ENCODE measurements at regions not wholly inside any gene's neighbourhood (a gene's known extent, or its start where the extent isn't known, plus 50 kb on each side); places are given as distances from the start of the nearest gene placed in this dataset.

DNA sequence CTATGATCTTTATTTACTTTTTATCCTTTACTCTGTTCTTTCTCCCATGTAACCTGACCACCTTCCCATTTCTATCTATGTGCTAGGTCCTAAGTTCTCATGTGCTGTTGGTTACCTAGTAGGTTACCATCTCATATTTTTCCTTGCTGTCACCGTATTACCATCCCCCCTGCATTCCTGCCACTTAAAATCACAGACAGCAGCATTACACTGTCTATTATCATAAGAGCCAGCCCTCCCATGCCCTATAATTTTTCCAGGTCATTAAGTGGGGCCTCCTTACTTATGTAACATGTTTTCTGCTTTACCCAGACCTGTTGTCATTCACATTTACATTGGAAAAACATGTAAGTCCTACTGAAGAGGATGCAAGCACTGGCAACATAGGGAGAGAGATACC lies 202.9 kb downstream of the HS3ST3A1 start:
- Mint-ChIP-seq H3K4me3 (no peak overlapping the region), H3K27me3 (peaks cover 16% of the 10 kb centered on the region), H3K27ac (no peak overlapping the region), H3K4me1 (no peaks in the 10 kb centered on the region), H3K36me3 (ENCODE audit: low read depth) (no peaks in the 10 kb centered on the region)
- DNase-seq: no peak
- no peak for ATAC-seq
- H3K9me3 ChIP-seq (ENCODE audit: control insufficient read depth, low read length, poor library complexity, severe bottlenecking): no peaks in the 10 kb centered on the region

DNA sequence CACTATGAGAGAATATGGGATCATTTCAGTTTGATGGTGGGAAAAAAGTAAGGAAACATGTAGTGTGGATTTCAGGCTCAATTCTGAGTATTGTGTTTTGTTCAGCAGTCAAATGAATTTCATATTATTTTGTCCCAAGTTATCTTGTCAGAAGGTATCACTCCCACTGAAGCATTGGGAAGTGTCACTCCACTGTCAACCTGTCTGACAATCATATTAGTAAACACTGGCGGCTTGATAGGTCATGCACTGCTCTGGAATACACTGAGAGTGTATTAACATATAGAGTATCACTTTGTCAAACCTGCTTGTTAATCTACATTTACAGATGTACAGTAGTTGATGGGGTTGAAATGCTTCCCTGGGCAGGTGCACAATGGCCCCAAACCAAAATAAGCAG lies 203.6 kb downstream of the HS3ST3A1 start:
- ATAC-seq: no peak
- H3K36me3 Mint-ChIP-seq (ENCODE audit: low read depth): no peaks in the 10 kb centered on the region
- no peak overlapping the region for H3K27ac Mint-ChIP-seq
- peaks cover 16% of the 10 kb centered on the region for H3K27me3 Mint-ChIP-seq
- H3K4me1 Mint-ChIP-seq: no peaks in the 10 kb centered on the region
- no peak overlapping the region for H3K4me3 Mint-ChIP-seq
- H3K9me3 ChIP-seq (ENCODE audit: control insufficient read depth, low read length, poor library complexity, severe bottlenecking): no peaks in the 10 kb centered on the region
- DNase-seq: no peak

DNA sequence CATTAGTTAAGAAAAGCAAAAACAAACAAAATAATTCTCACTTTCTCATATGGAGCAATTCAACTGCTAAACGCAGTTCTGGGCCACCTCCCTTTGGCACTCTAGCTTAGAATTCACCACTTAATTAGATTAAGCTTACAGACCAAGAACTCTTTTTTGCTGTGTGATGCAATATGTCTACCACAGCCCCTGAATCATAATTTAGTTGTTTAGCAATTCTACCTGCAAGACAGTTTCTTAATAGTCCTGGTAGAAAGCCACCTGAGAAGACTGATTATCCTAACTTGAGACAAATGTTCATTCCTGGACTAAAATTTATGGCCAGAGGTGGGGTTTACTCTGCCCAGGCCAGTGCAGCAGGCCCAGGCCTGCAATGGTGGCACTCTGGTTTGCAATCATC lies 205.9 kb downstream of the HS3ST3A1 start:
- H3K9me3 ChIP-seq (ENCODE audit: control insufficient read depth, low read length, poor library complexity, severe bottlenecking): no peaks in the 10 kb centered on the region
- Mint-ChIP-seq H3K27me3 (peaks cover 5% of the 10 kb centered on the region), H3K4me1 (peaks cover 2% of the 10 kb centered on the region), H3K27ac (no peak overlapping the region), H3K4me3 (no peak overlapping the region), H3K36me3 (ENCODE audit: low read depth) (no peaks in the 10 kb centered on the region)
- no peak for DNase-seq
- no peak for ATAC-seq

DNA sequence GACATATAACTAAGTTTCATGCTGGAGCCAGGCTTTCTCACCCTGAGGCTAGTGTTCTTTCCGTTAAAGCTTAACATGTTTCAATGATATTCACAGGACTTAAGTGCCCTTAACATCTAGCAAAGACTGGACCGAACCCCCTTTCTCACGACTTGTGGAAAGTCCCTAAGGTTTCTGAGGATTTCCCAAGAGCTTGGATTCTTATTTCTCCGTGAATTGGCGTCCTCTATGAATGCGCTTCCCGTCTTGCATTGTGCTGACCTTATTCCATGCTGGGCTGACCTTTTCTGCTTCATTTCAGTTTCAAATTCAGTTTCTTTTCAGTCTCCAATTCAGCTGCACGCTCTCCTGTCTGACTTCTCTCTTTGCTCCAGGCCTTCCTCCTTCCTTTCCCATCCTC lies 206.4 kb downstream of the HS3ST3A1 start:
- Mint-ChIP-seq H3K36me3 (ENCODE audit: low read depth) (no peaks in the 10 kb centered on the region), H3K4me1 (peaks cover 2% of the 10 kb centered on the region), H3K4me3 (no peak overlapping the region), H3K27me3 (peaks cover 4% of the 10 kb centered on the region), H3K27ac (no peak overlapping the region)
- no peaks in the 10 kb centered on the region for H3K9me3 ChIP-seq (ENCODE audit: control insufficient read depth, low read length, poor library complexity, severe bottlenecking)
- no peak for DNase-seq
- no peak for ATAC-seq

DNA sequence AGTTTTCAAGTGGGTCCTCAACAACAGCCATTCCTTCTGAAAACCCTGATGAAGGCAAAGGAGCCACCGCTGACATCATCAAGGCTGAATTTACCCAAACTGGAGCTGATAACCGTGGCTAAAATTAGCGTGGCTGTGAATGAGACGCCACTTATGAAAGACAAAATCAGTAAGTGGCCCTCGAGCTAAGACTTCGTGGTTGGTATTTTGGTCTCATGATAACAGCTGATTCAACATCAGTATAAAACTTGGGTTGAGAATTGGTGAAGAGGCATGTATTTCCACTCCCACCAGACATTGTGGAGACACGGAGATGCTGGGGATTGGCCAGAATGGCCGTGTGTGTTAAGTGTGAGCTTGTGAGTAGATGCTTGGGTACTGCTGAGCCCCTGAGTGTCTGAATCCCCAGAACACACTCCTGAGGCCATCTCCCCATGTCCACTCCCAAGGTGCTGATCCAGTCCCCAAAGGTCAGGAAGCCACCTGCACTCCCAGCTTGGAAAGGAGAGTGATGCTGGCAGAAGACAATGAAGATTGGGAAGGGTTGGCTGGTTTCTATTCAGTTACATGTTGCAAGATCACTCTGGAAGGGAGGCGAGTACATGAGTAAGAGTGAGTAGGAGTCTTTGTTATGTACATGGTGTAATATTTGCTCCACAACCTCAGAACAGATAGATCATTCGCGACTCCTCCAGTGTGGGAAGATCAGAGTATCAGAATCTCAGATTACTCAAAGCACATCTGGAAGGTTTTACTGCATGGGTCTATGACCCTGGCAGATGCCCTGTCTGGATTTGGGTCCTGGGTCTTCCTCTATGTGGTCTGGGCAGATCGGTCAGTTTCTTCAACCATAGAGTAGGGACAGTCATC lies 207.7 kb downstream of the HS3ST3A1 start:
- Mint-ChIP-seq H3K4me1 (peaks cover 2% of the 10 kb centered on the region), H3K27me3 (peaks cover 4% of the 10 kb centered on the region), H3K27ac (no peak overlapping the region), H3K36me3 (ENCODE audit: low read depth) (no peaks in the 10 kb centered on the region), H3K4me3 (no peak overlapping the region)
- DNase-seq: no peak
- ATAC-seq: no peak
- H3K9me3 ChIP-seq (ENCODE audit: control insufficient read depth, low read length, poor library complexity, severe bottlenecking): no peaks in the 10 kb centered on the region

DNA sequence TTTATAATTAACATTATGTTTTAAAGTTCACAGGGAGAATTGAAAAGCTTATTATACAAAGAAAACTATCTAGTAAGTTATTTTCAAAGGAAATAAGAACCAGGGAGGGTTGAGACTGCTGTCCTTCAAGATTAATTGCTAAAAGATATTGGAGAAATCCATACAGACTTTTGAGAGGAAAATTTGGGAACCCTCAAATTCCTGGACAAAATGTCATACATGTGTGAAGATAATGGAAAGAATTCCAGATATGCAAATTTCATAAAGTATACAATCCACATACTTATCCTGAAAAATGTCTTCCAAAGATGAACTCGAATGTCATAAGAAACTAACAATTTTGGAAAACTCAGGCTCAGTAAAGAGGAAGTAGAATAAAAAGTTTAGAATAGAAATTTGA lies 213.8 kb downstream of the HS3ST3A1 start:
- Mint-ChIP-seq H3K4me1 (peaks cover 2% of the 10 kb centered on the region), H3K27me3 (peaks cover 7% of the 10 kb centered on the region), H3K27ac (no peak overlapping the region), H3K36me3 (ENCODE audit: low read depth) (no peaks in the 10 kb centered on the region), H3K4me3 (no peak overlapping the region)
- no peak for DNase-seq
- ATAC-seq: no peak
- H3K9me3 ChIP-seq (ENCODE audit: control insufficient read depth, low read length, poor library complexity, severe bottlenecking): no peaks in the 10 kb centered on the region

DNA sequence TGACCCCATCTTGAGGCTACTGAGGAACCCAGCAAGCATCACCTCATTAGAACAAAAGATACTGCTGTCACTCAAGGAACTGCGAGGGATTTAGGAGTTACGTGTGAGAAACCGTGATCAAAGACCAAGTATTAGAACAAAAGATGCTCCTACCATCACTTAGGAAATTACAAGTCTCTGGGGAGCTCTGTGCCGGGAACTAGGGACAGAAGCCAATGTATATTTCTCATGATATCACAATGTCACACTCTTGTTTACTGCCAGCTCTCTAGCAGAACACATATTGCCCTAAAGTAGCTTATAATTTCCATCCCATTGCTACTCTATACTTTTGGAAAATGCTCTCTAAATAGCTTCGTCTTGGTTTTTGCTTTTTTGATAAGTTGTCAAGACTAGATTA lies 214.5 kb downstream of the HS3ST3A1 start:
- Mint-ChIP-seq H3K4me3 (no peak overlapping the region), H3K27ac (no peak overlapping the region), H3K27me3 (peaks cover 7% of the 10 kb centered on the region), H3K4me1 (no peaks in the 10 kb centered on the region), H3K36me3 (ENCODE audit: low read depth) (no peaks in the 10 kb centered on the region)
- no peaks in the 10 kb centered on the region for H3K9me3 ChIP-seq (ENCODE audit: control insufficient read depth, low read length, poor library complexity, severe bottlenecking)
- ATAC-seq (no peak), DNase-seq (no peak)

DNA sequence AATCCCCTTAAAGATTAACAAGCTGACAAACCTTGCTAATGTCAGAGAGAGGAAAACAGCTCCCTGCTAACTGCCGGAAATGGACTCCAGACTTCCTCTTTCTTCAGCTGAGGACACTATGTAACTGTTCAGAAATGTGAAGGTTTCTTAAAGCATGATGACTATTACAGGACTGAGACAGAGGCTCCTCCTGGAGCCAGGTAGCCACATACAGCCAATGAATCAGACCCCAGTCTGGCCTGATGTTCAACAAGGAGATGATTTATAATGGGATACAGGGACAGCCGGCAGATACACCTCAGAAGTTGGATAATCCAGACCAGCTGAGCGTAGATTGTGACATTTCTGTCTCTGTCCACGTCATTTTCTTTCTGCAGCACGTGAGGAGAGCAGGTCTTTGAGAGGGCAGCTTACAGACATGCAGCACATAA lies 216.2 kb downstream of the HS3ST3A1 start:
- no peaks in the 10 kb centered on the region for H3K36me3 Mint-ChIP-seq (ENCODE audit: low read depth)
- DNase-seq (no peak), ATAC-seq (no peak)
- H3K4me1 Mint-ChIP-seq: no peaks in the 10 kb centered on the region
- H3K27ac Mint-ChIP-seq: no peak overlapping the region
- H3K9me3 ChIP-seq (ENCODE audit: control insufficient read depth, low read length, poor library complexity, severe bottlenecking): no peaks in the 10 kb centered on the region
- no peak overlapping the region for H3K4me3 Mint-ChIP-seq
- H3K27me3 Mint-ChIP-seq: peaks cover 7% of the 10 kb centered on the region

DNA sequence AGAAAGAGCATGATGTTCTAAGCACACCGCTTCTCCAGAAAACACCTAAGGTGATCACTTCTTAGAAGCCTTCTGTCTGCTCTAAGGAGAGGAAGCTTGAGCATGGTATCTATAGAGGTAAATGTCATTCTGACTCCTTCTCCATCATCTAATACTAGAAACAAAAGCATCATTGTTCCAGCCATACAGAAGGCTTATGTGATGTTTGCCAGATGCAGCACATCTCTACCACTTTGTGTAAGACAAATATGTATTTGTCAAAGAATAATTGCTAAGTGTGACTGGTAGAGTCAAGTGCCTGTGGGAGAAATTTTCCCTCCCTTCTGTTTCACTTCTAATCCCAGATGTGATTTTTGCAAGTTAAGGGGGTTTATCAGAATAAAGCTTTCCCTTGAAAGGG lies 217.1 kb downstream of the HS3ST3A1 start:
- peaks cover 3% of the 10 kb centered on the region for H3K4me1 Mint-ChIP-seq
- no peaks in the 10 kb centered on the region for H3K9me3 ChIP-seq (ENCODE audit: control insufficient read depth, low read length, poor library complexity, severe bottlenecking)
- no peak overlapping the region for H3K4me3 Mint-ChIP-seq
- DNase-seq (no peak), ATAC-seq (no peak)
- H3K27me3 Mint-ChIP-seq: peaks cover 7% of the 10 kb centered on the region
- no peak overlapping the region for H3K27ac Mint-ChIP-seq
- H3K36me3 Mint-ChIP-seq (ENCODE audit: low read depth): no peaks in the 10 kb centered on the region

DNA sequence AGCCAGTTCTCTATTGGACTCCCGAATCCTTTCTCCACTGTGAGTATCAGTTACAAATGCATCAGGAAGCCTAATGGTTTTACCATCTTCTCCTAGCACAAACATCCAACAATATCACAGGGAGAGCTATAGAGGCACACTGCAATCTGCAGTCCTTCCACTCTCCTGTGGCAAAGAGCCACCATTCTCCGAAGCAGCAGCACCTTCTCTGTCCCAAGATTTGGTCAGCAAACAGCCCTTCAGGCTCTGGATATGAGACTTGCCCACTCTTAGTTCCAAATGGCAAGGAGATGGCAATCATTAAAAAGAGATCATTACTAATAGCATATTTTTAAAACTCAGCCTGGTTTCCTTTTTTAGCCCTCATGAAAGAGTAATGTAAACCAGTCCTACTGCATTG lies 223.4 kb downstream of the HS3ST3A1 start:
- no peaks in the 10 kb centered on the region for H3K36me3 Mint-ChIP-seq (ENCODE audit: low read depth)
- H3K27ac Mint-ChIP-seq: no peak overlapping the region
- no peak overlapping the region for H3K4me3 Mint-ChIP-seq
- no peak for ATAC-seq
- H3K4me1 Mint-ChIP-seq: peaks cover 3% of the 10 kb centered on the region
- H3K27me3 Mint-ChIP-seq: peaks cover 13% of the 10 kb centered on the region
- H3K9me3 ChIP-seq (ENCODE audit: control insufficient read depth, low read length, poor library complexity, severe bottlenecking): no peaks in the 10 kb centered on the region
- no peak for DNase-seq

DNA sequence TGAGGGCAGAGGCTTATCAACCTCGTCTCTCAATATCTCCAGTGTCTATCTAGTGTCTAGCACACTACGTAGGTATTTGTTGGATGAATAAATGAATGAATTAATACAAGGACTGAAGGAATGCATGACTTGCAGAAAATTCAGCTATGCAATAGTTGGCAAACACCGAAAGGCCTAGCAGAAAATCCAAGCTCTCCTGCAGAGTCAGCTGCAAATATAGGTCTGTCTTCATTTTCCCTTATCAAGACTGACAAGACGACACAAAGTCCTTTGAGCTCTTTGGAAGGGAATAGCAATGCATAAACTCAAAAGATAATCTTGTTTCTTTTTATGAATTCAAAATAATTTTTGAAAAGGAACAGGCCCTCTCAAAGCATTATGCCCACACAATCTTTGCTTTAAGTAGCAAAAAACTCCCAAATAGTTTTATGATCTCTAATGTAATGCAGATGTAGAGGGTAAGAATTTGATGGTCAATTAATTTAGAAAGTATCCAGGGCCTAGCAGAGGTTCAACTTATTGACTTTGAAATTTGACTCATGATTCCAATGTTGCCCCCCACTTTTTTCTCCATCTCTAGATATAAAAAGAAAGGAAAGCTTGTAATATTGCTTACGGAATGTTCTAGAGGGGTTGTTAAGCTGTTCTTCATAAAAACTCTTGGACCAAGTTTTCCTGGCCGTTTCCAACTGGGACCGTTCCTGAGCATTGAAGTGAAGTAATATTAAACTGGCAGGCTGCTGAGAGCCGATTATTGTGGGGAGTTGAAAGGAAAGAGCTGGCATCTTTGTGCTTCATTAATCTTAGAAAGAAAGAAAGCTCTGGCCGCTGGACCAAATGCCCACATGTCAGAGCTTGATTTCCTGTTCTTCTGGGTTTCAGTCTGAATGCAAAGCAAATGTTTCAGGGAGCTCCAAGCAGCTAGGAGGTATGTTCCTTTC lies 227.3 kb downstream of the HS3ST3A1 start:
- Mint-ChIP-seq H3K4me1 (no peaks in the 10 kb centered on the region), H3K27ac (no peak overlapping the region)
- ATAC-seq: no peak

DNA sequence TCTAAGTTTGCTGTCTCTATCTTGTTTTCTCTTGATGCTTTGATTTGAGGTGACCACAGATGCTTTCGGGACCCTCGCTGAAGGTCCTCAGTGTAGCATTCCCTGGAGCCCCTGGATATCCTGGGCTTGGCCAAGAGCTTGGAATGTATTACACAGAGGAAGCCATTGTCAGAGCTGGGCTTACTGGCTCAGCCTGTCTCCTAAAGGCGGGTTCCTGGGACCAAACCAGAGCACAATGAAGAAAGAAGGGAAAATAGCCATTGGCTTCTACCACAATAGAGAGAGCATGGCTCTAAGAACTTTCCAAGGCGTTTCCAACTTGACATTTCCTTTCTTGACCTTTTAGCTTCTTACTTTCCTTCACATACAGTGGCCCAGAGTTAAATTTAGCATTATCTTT lies 229.3 kb downstream of the HS3ST3A1 start:
- no peak overlapping the region for H3K27ac Mint-ChIP-seq
- no peaks in the 10 kb centered on the region for H3K4me1 Mint-ChIP-seq
- DNase-seq (no peak), ATAC-seq (no peak)
- H3K27me3 Mint-ChIP-seq: peaks cover 5% of the 10 kb centered on the region
- H3K9me3 ChIP-seq (ENCODE audit: control insufficient read depth, low read length, poor library complexity, severe bottlenecking): no peaks in the 10 kb centered on the region
- H3K36me3 Mint-ChIP-seq (ENCODE audit: low read depth): no peaks in the 10 kb centered on the region
- no peak overlapping the region for H3K4me3 Mint-ChIP-seq

More for the DNA sequence above, 227.3 kb downstream of the HS3ST3A1 start:
- Mint-ChIP-seq H3K4me3 (no peak overlapping the region), H3K27me3 (peaks cover 13% of the 10 kb centered on the region), H3K36me3 (ENCODE audit: low read depth) (no peaks in the 10 kb centered on the region)
- H3K9me3 ChIP-seq (ENCODE audit: control insufficient read depth, low read length, poor library complexity, severe bottlenecking): no peaks in the 10 kb centered on the region
- DNase-seq: no peak

DNA sequence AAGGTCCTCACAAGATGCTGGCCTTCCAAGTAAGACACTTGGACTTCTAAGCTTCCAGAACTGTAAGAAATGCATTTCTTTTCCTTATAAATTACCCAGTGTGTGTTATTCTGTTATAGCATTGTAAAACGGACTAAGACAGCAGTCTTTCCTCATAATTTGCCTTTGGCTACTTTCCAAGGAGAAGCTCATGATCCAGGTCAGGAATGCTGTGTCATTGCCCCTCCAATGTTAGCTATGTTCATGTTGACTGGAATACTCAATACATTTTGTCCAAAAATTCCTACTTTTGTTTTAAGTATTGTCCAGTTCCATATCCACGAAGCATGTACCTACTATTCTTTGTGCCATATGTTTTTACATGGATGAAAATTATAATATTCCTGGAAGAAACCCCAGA lies 234.6 kb downstream of the HS3ST3A1 start:
- Mint-ChIP-seq H3K36me3 (ENCODE audit: low read depth) (no peaks in the 10 kb centered on the region), H3K4me1 (no peaks in the 10 kb centered on the region), H3K27ac (no peak overlapping the region), H3K4me3 (no peak overlapping the region), H3K27me3 (peaks cover 7% of the 10 kb centered on the region)
- no peaks in the 10 kb centered on the region for H3K9me3 ChIP-seq (ENCODE audit: control insufficient read depth, low read length, poor library complexity, severe bottlenecking)
- no peak for DNase-seq
- ATAC-seq: no peak
